GM12875 (cell line): ENCODE measurements at regions not wholly inside any gene's neighbourhood (a gene's known extent, or its start where the extent isn't known, plus 50 kb on each side); places are given as distances from the start of the nearest gene placed in this dataset.

Experiments
- H3K4me3 ChIP-seq: one replicate; pipeline ENCODE4 v1.5.1; 2011; ENCODE audit warnings: low read depth, low read length, control low read depth
- CTCF ChIP-seq: IDR thresholded peaks from 2 replicates; pipeline ENCODE4 v1.5.1; 2011; ENCODE audit warnings: low read depth, mild to moderate bottlenecking, control low read depth, inconsistent platforms, low read length, moderate library complexity, borderline replicate concordance; ENCODE audit not compliant: insufficient read depth

GRCh38 chr2:11005032-11005431 lies 93.3 kb downstream of the KCNF1 start:
- no peak overlapping the region for H3K4me3 ChIP-seq
- TF ChIP-seq CTCF: no peak

- no peak overlapping the region for H3K4me3 ChIP-seq
- TF ChIP-seq CTCF: no peak
These were observed 94.5 kb downstream of the KCNF1 start for GRCh38 chr2:11006191-11006590.

GRCh38 chr2:11007331-11008264 lies 95.9 kb downstream of the KCNF1 start:
- TF ChIP-seq CTCF: no peak
- no peak overlapping the region for H3K4me3 ChIP-seq

- no peak overlapping the region for H3K4me3 ChIP-seq
- TF ChIP-seq CTCF: no peak
These were observed 97.0 kb downstream of the KCNF1 start for GRCh38 chr2:11008773-11009172.

- H3K4me3 ChIP-seq: no peak overlapping the region
- no peak for TF ChIP-seq CTCF
These were observed 97.4 kb downstream of the KCNF1 start for GRCh38 chr2:11009176-11009575.

- no peak for TF ChIP-seq CTCF
- H3K4me3 ChIP-seq: no peak overlapping the region
These were observed 98.2 kb downstream of the KCNF1 start for GRCh38 chr2:11009891-11010290.

GRCh38 chr2:11011359-11011758 lies 99.6 kb downstream of the KCNF1 start:
- TF ChIP-seq CTCF: no peak
- H3K4me3 ChIP-seq: no peak overlapping the region
